ENCODE measurements at regions not wholly inside any gene's neighbourhood (a gene's known extent, or its start where the extent isn't known, plus 50 kb on each side); places are given as distances from the start of the nearest gene placed in this dataset.

GRCh38 chr1:186616511-186616910 is 63.7 kb downstream of the PTGS2 start:
- Mint-ChIP-seq H3K4me3 (ENCODE audit: unreplicated experiment) (no peak overlapping the region), H3K27me3 (ENCODE audit: insufficient read depth, unreplicated experiment) (no peaks in the 10 kb centered on the region), H3K36me3 (ENCODE audit: insufficient read depth, unreplicated experiment) (no peaks in the 10 kb centered on the region), H3K27ac (ENCODE audit: unreplicated experiment) (no peak overlapping the region), H3K9me3 (ENCODE audit: unreplicated experiment) (peaks cover 16% of the 10 kb centered on the region), H3K4me1 (ENCODE audit: low read depth, unreplicated experiment) (peaks cover 7% of the 10 kb centered on the region)
- Histone ChIP-seq H3K4me1 (no peaks in the 10 kb centered on the region), H3K36me3 (ENCODE audit: control insufficient read depth, insufficient read depth, low read length) (no peaks in the 10 kb centered on the region), H3K4me3 (ENCODE audit: low read depth, low read length) (no peak overlapping the region), H3K9me3 (no peaks in the 10 kb centered on the region), H3K27me3 (replicated peaks; ENCODE audit: control insufficient read depth, insufficient read depth, low read length) (no peaks in the 10 kb centered on the region)
- intact Hi-C loops (cut with micrococcal nuclease; ENCODE audit: unreplicated experiment), result no loop called here
- TF ChIP-seq, protein P1, sequence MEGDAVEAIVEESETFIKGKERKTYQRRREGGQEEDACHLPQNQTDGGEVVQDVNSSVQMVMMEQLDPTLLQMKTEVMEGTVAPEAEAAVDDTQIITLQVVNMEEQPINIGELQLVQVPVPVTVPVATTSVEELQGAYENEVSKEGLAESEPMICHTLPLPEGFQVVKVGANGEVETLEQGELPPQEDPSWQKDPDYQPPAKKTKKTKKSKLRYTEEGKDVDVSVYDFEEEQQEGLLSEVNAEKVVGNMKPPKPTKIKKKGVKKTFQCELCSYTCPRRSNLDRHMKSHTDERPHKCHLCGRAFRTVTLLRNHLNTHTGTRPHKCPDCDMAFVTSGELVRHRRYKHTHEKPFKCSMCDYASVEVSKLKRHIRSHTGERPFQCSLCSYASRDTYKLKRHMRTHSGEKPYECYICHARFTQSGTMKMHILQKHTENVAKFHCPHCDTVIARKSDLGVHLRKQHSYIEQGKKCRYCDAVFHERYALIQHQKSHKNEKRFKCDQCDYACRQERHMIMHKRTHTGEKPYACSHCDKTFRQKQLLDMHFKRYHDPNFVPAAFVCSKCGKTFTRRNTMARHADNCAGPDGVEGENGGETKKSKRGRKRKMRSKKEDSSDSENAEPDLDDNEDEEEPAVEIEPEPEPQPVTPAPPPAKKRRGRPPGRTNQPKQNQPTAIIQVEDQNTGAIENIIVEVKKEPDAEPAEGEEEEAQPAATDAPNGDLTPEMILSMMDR (IDR thresholded peaks at IDR 0.05; ENCODE audit: insufficient read depth in 1 of 2, low read depth in 1 of 2, low read length in 1 of 2, severe bottlenecking in 1 of 2, unreplicated experiment in 1 of 2), result no peak
- ChIA-PET POLR2A (no interaction called here), CTCF (no interaction called here)
- no TSS peak for BruUV-seq (replicated peaks)
- no peak for DNase-seq

- intact Hi-C loops (cut with micrococcal nuclease; ENCODE audit: unreplicated experiment), result no loop called here
- ChIA-PET POLR2A (no interaction called here), CTCF (no interaction called here)
- Mint-ChIP-seq H3K9me3 (ENCODE audit: unreplicated experiment) (peaks cover 16% of the 10 kb centered on the region), H3K36me3 (ENCODE audit: insufficient read depth, unreplicated experiment) (no peaks in the 10 kb centered on the region), H3K27ac (ENCODE audit: unreplicated experiment) (no peak overlapping the region), H3K27me3 (ENCODE audit: insufficient read depth, unreplicated experiment) (no peaks in the 10 kb centered on the region), H3K4me3 (ENCODE audit: unreplicated experiment) (no peak overlapping the region), H3K4me1 (ENCODE audit: low read depth, unreplicated experiment) (peaks cover 7% of the 10 kb centered on the region)
- Histone ChIP-seq H3K36me3 (ENCODE audit: control insufficient read depth, insufficient read depth, low read length) (no peaks in the 10 kb centered on the region), H3K9me3 (no peaks in the 10 kb centered on the region), H3K4me3 (ENCODE audit: low read depth, low read length) (no peak overlapping the region), H3K27me3 (replicated peaks; ENCODE audit: control insufficient read depth, insufficient read depth, low read length) (no peaks in the 10 kb centered on the region), H3K4me1 (no peaks in the 10 kb centered on the region)
- no peak for DNase-seq
- BruUV-seq (replicated peaks), result no TSS peak
- TF ChIP-seq, protein P1 (IDR thresholded peaks at IDR 0.05; ENCODE audit: insufficient read depth in 1 of 2, low read depth in 1 of 2, low read length in 1 of 2, severe bottlenecking in 1 of 2, unreplicated experiment in 1 of 2), result no peak
Measured at GRCh38 chr1:186615332-186615731, 64.9 kb downstream of the PTGS2 start.

GRCh38 chr1:186611156-186611555 is 69.1 kb downstream of the PTGS2 start:
- peaks cover 16% of the 10 kb centered on the region for H3K4me1 ChIP-seq
- DNase-seq, result no peak
- Mint-ChIP-seq H3K36me3 (ENCODE audit: insufficient read depth, unreplicated experiment) (no peaks in the 10 kb centered on the region), H3K9me3 (ENCODE audit: unreplicated experiment) (peaks cover 16% of the 10 kb centered on the region), H3K27me3 (ENCODE audit: insufficient read depth, unreplicated experiment) (no peaks in the 10 kb centered on the region), H3K4me1 (ENCODE audit: low read depth, unreplicated experiment) (no peaks in the 10 kb centered on the region), H3K27ac (ENCODE audit: unreplicated experiment) (no peak overlapping the region), H3K4me3 (ENCODE audit: unreplicated experiment) (no peak overlapping the region)
- H3K36me3 ChIP-seq (ENCODE audit: control insufficient read depth, insufficient read depth, low read length), result no peaks in the 10 kb centered on the region
- H3K4me3 ChIP-seq (ENCODE audit: low read depth, low read length), result no peak overlapping the region
- H3K27me3 ChIP-seq (replicated peaks; ENCODE audit: control insufficient read depth, insufficient read depth, low read length), result no peaks in the 10 kb centered on the region
- TF ChIP-seq, protein P1 (IDR thresholded peaks at IDR 0.05; ENCODE audit: insufficient read depth in 1 of 2, low read depth in 1 of 2, low read length in 1 of 2, severe bottlenecking in 1 of 2, unreplicated experiment in 1 of 2), result no peak
- intact Hi-C loops (cut with micrococcal nuclease; ENCODE audit: unreplicated experiment), result no loop called here
- H3K9me3 ChIP-seq, result no peaks in the 10 kb centered on the region
- BruUV-seq (replicated peaks), result no TSS peak
- ChIA-PET CTCF (no interaction called here), POLR2A (no interaction called here)

All from Caco-2 (cell line).